HG03457 (cell line): ENCODE measurements at regions not wholly inside any gene's neighbourhood (a gene's known extent, or its start where the extent isn't known, plus 50 kb on each side); places are given as distances from the start of the nearest gene placed in this dataset.
"Not testable (repeated sequence)": the region's sequence is repeated elsewhere in the genome, so short reads cannot be mapped to it uniquely, and the experiment has no call there.

Experiments used
- ATAC-seq: cut with Tn5 transposase; IDR thresholded peaks from one replicate; pipeline ENCODE4 v1.9.1; 2021; ENCODE audit warnings: moderate number of reproducible peaks; ENCODE audit not compliant: unreplicated experiment

GRCh38 chr13:97520061-97520460 lies 86.1 kb downstream of the RAP2A start:
- no peak for ATAC-seq

GRCh38 chr13:97520866-97521265 lies 86.9 kb downstream of the RAP2A start:
- no peak for ATAC-seq

GRCh38 chr13:97521726-97522125 lies 87.8 kb downstream of the RAP2A start:
- ATAC-seq = no peak

DNA sequence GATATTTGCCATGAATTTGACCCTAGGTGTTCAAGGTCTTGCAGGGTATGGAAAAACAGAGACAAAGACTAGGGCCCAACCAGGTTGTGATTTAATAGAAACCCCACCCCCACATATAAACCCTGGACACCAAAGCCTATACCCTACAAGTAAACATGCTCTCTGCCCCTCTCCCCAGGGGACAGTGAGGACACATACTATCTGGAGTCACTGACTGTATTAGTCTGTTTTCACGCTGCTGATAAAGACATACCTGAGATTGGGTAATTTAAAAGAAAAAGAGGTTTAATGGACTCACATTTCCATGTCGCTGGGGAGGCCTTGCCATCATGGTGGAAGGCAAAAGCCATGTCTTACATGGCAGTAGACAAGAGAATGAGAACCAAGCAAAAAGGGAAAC lies 88.3 kb downstream of the RAP2A start:
- ATAC-seq = no peak

DNA sequence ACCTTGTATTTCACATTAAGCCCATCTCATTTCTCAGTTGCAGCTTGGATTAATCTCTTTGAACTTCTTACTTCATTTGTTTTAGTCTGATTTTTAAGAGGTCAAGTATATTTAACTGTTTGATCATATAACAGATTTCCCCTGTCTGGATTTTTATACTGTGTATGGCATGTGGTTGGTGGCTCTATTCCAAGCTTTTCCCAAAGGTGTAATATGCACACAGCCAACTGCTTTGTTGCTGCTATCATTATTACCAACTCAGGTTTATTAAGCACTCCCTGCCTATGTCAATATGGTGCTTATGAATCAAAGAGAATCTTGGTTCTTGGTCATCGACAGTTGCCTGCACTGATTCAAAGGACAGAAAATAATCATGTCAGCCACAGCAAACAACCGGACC lies 92.6 kb downstream of the RAP2A start:
- ATAC-seq = no peak

GRCh38 chr13:97528518-97528917 lies 94.5 kb downstream of the RAP2A start:
- ATAC-seq = no peak

GRCh38 chr13:97534540-97534939 lies 100.6 kb downstream of the RAP2A start:
- no peak for ATAC-seq

DNA sequence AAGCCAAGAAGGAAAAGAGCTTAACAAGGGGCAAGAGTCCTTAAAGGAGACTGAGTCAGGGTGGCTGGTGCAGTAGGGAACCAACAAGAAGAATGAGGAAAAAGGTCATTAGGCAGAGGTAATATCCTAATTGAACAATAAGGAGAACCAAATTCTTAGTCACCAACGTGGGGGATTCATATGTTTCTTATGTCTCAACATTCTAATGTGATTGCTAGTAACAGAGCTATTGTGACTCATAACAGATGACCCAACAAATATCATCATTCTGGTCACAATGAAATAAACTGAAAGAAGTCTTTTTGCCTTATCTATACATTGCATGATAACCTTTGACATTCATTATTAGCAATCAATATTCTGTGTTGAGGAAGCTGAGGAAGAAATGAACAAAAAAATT lies 101.6 kb downstream of the RAP2A start:
- ATAC-seq = no peak

DNA sequence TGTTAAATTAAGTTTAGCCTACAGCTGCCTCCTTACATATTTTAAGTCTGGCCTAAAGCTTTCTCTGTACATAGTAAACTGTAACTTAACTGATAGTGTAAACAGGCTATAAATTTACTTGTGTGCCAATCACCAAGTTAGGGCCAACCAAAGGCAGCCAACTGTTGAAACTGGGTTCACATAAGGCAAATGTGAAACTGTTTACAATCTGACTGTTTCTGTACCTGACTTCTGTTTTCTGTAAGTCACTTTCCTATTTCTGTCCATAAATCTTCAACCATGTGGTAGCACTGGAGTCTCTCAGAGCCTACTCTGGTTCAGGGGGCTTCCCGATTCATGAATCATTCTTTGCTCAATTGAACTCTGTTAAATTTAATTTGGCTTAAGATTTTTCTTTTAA lies 103.1 kb downstream of the RAP2A start:
- peak; percentile 84 for ATAC-seq

- ATAC-seq = no peak
Observed at GRCh38 chr13:97538203-97538602, 104.2 kb downstream of the RAP2A start.

- ATAC-seq = peak; percentile 46
Observed at GRCh38 chr13:97539651-97540610, 106.0 kb downstream of the RAP2A start.

- no peak for ATAC-seq
Observed at GRCh38 chr13:97540696-97541095, 106.7 kb downstream of the RAP2A start.

- no peak for ATAC-seq
Observed at GRCh38 chr13:97542102-97542685, 108.2 kb downstream of the RAP2A start.

DNA sequence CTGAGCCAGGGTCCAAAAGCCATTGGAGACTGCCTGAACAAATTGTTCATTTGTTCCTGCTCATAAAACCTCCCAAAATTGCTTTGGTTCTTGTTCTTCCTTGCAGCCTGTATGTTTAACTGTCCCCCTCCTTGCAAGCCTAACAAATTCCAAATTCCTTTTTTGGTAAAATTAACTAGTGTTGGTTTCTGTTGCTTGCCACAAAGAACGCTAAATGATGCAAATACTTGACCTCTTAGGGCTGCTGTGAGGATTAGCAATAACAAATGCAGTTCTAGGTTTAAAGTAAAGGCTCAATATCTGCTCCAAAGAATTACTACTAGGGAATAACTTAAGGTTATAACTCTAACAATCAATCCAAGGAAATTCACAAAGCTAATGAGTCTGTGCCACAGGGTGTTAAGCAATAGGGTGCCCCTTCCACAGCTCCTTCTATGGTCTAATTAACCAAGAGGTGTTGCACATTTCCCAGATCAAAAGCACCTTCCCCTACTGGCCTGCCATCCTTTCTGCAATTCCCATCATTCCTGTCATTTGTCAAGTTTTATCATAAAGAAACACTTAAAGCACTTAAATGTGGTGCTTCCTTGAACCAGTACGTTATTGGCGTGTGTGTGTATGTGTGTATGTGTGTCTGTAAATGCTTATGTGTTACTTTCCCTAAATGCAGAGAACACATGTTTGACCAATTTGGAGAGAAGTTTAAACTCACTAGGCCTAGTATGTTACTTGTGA lies 110.2 kb downstream of the RAP2A start:
- ATAC-seq = no peak

DNA sequence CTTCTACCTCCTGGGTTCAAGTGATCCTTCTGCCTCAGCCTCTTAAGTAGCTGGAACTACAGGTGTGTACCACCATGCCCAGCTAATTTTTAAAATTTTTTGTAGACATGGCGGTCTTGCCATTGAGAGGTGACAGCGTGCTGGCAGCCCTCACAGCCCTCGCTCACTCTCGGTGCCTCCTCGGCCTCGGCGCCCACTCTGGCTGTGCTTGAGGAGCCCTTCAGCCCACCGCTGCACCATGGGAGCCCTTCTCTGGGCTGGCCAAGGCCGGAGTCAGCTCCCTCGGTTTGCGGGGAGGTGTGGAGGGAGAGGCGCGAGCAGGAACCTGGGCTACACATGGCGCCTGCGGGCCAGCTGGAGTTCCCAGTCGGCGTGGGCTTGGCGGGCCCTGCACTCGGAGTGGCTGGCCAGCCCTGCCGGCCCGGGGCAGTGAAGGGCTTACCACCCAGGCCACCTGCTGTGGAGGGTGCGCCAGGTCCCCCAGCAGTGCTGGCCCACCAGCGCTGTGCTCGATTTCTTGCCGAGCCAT lies 111.1 kb downstream of the RAP2A start:
- not testable (repeated sequence) for ATAC-seq

- ATAC-seq = no peak
Observed at GRCh38 chr13:97548138-97548537, 114.2 kb downstream of the RAP2A start.

- no peak for ATAC-seq
Observed at GRCh38 chr13:97548711-97549110, 114.7 kb downstream of the RAP2A start.

GRCh38 chr13:97549201-97549600 lies 115.2 kb downstream of the RAP2A start:
- no peak for ATAC-seq

GRCh38 chr13:97554496-97554895 lies 120.5 kb downstream of the RAP2A start:
- ATAC-seq = no peak

- no peak for ATAC-seq
Observed at GRCh38 chr13:97555034-97555433, 121.1 kb downstream of the RAP2A start.

- no peak for ATAC-seq
Observed at GRCh38 chr13:97559030-97559429, 125.1 kb downstream of the RAP2A start.
